PFSK-1 (cell line): ENCODE measurements at regions not wholly inside any gene's neighbourhood (a gene's known extent, or its start where the extent isn't known, plus 50 kb on each side); places are given as distances from the start of the nearest gene placed in this dataset.
A peak's percentile ranks its signal among the peaks of the same experiment; 100 is the strongest.

Experiments used
- FOXP2 ChIP-seq: optimal IDR thresholded peaks from 2 replicates; pipeline ENCODE3; 2011; ENCODE audit warnings: borderline replicate concordance, control low read depth, inconsistent platforms; ENCODE audit not compliant: insufficient read depth; ENCODE audit errors: extremely low read length, extremely low read depth
- POLR2AphosphoS5 ChIP-seq: IDR thresholded peaks from 2 replicates; pipeline ENCODE4 v1.6.1; 2012; ENCODE audit warnings: low read depth, mild to moderate bottlenecking, control low read depth, low read length, moderate library complexity
- SIN3A ChIP-seq: IDR thresholded peaks from 2 replicates; pipeline ENCODE4 v1.6.1; 2012; ENCODE audit warnings: mild to moderate bottlenecking, low read length, moderate library complexity, borderline replicate concordance; ENCODE audit not compliant: insufficient read depth
- TAF1 ChIP-seq: IDR thresholded peaks from 2 replicates; pipeline ENCODE4 v1.6.1; 2012; ENCODE audit warnings: low read length, control low read depth, borderline replicate concordance; ENCODE audit not compliant: insufficient read depth
- TF ChIP-seq, protein P1 (sequence below), 2 experiments: IDR thresholded peaks; 2 replicates each; pipeline versions ENCODE4 v1.6.1 to v1.8.0; 2011 to 2012; ENCODE audit warnings: low read depth in 2 of 2, low read length in 2 of 2, control low read depth in 1 of 2, inconsistent platforms in 1 of 2, mild to moderate bottlenecking in 1 of 2, moderate library complexity in 1 of 2; ENCODE audit not compliant: insufficient read depth in 1 of 2

DNA sequence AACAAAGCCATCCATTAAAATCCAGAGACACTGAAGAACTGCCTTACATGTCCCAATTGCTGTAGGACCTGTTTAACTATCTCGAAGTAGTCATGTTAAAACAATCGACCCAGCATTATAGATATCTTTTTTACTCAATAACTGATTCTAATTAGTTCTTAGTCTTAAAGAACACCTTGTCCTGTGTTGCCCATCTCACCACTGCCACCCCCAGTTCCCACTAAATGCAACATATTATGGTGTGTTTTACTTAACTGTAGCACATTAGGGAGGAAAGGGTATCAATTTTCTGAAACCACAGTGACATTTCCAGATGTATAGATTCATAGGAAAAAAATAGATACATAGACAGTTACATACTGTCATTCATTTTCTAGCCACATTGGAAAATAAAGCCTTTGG, 221.2 kb downstream of the MEF2C start:
- TF ChIP-seq, protein P1, sequence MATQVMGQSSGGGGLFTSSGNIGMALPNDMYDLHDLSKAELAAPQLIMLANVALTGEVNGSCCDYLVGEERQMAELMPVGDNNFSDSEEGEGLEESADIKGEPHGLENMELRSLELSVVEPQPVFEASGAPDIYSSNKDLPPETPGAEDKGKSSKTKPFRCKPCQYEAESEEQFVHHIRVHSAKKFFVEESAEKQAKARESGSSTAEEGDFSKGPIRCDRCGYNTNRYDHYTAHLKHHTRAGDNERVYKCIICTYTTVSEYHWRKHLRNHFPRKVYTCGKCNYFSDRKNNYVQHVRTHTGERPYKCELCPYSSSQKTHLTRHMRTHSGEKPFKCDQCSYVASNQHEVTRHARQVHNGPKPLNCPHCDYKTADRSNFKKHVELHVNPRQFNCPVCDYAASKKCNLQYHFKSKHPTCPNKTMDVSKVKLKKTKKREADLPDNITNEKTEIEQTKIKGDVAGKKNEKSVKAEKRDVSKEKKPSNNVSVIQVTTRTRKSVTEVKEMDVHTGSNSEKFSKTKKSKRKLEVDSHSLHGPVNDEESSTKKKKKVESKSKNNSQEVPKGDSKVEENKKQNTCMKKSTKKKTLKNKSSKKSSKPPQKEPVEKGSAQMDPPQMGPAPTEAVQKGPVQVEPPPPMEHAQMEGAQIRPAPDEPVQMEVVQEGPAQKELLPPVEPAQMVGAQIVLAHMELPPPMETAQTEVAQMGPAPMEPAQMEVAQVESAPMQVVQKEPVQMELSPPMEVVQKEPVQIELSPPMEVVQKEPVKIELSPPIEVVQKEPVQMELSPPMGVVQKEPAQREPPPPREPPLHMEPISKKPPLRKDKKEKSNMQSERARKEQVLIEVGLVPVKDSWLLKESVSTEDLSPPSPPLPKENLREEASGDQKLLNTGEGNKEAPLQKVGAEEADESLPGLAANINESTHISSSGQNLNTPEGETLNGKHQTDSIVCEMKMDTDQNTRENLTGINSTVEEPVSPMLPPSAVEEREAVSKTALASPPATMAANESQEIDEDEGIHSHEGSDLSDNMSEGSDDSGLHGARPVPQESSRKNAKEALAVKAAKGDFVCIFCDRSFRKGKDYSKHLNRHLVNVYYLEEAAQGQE (IDR thresholded peaks at IDR 0.05; ENCODE audit: insufficient read depth in 1 of 2, low read depth in 2 of 2, low read length in 2 of 2), result no peak
- TF ChIP-seq SIN3A, result no peak

DNA sequence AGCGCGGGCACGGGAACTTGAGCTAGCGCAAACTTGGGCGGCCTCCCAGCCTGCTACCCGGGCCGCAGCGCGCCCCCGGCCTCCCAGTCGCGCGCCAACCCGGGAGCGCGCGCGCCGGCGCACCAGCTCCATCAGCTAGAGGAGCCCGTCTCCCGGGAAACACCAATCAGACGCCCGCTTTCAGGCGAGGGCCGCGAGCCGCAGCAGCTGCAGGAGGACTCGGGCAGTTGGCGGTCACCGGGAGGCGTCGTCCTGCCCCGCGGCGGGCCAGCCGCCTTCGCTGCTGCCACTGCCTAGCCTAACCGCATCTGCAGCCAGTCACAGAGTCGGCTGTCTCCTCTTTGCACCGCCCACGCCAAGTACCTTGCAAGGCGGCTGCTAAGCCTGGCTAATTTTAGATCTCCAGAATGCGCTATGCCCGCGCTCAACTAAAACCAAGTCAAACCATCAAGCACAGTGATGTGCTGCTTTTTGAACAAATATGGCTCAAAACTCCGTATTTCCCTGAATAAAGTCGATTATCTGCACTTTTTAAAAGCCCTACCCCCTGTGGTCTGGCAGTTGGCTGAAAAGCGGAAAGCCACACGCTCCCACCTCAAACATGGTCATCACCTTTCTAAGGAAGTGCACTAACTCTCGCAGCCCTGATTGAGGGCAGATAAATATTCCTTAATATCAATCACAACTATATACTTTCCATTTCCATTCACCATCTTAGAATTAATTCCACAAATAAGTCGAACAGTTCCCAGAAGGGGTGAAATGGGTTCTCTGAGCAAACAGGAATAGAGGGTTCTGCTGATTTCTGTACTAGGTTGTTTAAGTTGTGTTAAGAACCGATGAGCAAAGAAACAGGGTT, 221.8 kb downstream of the MEF2C start:
- TF ChIP-seq SIN3A (no peak), FOXP2 (peak; percentile 73)

DNA sequence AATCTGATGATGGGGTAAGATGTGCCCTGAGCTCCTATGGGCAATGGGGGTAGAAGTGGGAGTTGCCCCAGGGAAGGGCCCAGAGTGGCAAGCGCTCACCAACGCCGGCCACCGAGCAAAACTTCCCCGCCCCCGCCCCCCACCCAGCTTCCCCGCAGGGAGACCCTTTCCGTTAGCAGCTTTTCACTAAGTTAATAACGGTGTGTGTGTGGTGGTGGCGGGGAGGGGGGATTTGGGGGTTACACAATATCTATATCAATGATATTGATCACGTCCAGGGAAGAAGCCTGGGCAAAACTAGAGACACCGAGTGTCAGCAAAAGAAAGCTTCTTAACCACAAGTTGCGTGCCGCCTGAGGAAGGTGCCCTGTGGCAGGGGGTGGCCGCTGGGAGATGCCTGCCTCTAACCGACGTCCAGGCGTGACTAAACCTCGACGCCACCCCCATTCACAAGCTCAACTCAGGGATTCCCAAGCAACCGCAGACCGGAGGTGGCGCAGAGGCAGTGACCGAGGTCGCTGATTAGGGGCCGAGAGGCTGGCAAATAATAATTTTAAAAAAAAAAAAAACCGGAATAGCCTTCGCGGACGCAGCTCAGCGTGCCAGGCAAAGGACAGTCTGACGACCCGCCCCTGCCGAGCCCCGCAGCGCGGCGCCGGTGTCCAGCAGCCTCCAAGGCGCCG, 222.6 kb downstream of the MEF2C start:
- TF ChIP-seq FOXP2 (no peak), POLR2AphosphoS5 (no peak), TAF1 (no peak)
- TF ChIP-seq, protein P1 (IDR thresholded peaks at IDR 0.05; ENCODE audit: insufficient read depth in 1 of 2, low read depth in 2 of 2, low read length in 2 of 2), result no peak

DNA sequence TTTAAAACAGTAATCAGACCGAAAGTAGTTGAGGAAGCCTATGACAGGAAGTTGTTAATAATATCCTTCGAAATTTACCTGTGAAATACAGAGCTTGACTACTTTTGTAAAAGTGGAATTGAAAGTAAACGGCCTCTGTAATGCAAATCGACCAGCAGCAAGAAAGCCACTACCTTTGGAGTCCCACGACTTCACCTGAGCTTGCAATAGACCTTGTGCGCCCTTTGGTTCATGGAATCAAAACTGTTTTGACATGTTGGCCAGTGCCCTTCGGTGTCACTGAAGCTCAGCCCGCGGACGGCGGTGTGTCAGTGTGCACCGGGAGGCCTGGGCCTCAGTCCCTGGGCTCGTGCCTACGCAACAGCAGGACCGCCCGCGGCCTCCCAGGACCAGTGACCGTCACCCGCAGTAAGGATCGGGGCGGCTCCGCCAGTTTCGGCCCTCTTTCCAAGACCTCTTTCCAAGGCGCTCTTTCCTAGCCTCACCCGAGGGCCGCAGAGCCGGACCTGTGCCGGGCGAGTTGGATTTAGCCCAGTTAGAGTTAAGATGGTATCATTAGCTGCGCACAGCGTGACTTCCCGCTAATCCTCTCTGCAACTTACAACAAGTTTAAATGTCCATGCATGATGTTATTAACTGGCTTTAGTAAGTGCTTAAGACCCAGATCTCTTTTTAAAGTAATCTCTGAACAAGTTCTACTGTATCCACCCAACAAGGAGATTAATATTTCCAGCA, 223.3 kb downstream of the MEF2C start:
- TF ChIP-seq FOXP2 (no peak), POLR2AphosphoS5 (no peak), SIN3A (no peak)

DNA sequence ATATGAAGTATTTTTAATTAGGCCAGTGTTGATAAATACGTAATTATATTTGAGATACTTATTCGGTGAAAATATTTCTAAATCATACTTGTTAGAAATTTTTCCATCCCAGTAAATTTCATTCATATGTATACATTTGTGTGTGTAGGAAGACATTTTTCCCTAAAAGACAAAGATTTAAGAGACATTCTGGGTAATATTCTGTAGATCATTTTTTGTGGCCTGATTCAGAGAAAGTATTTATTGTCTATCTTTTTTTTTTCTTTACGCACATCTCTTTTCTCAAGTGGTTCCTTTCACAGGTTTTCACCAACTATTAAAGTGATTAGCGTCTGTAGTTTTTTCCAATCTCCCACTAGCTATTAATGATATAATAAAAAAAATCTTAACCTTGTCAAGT, 224.1 kb downstream of the MEF2C start:
- TF ChIP-seq, protein P1 (IDR thresholded peaks at IDR 0.05; ENCODE audit: insufficient read depth in 1 of 2, low read depth in 2 of 2, low read length in 2 of 2), result no peak
- TF ChIP-seq FOXP2 (no peak), TAF1 (no peak), SIN3A (no peak), POLR2AphosphoS5 (no peak)
